ENCODE measurements at regions not wholly inside any gene's neighbourhood (a gene's known extent, or its start where the extent isn't known, plus 50 kb on each side); places are given as distances from the start of the nearest gene placed in this dataset.

GRCh38 chr18:51287818-51288508 is 90.5 kb upstream of the MEX3C start:
- H3K4me3 ChIP-seq (ENCODE audit: low read depth, low read length), result no peak overlapping the region
- no peak for DNase-seq (ENCODE audit: low read depth)
- no peak for TF ChIP-seq CTCF (IDR thresholded peaks at IDR 0.05; ENCODE audit: control insufficient read depth, extremely low read depth, insufficient read depth)

DNA sequence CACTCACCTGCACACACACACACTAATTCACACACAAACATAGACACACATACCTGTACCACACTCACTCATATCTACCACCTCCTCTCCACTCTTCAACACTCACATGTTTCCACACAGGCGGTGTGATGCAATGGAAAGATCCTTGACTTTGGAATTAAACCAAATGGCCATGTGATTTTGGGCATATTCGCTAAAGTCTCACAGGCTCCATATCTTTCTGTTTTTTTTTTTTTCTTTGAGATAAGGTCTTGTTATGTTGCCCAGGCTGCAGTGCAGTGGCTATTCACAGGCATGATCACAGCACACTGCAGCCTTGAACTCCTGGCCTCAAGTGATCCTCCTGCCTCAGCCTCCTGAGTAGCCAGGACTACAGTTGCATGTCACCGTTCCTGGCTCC is 91.1 kb upstream of the MEX3C start:
- no peak for DNase-seq (ENCODE audit: low read depth)
- no peak overlapping the region for H3K4me3 ChIP-seq (ENCODE audit: low read depth, low read length)
- no peak for TF ChIP-seq CTCF (IDR thresholded peaks at IDR 0.05; ENCODE audit: control insufficient read depth, extremely low read depth, insufficient read depth)

DNA sequence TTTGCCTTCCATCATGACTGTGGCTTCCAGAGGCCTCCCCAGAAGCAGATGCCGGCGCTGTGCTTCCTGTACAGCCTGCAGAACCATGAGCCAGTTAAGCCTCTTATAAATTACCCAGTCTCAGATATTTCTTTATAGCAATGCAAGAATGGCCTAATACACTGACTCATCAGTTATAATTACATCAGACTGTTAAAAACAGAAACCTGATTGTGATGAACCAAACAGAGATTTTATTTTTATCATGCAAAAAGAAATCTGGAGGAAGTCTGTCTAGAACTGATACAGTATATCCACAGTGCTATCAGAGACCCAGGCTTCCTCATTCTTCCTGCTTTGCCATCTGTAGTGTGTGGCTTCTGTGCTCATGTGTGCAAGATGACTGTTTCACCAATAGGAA is 93.4 kb upstream of the MEX3C start:
- no peak for TF ChIP-seq CTCF (IDR thresholded peaks at IDR 0.05; ENCODE audit: control insufficient read depth, extremely low read depth, insufficient read depth)
- no peak overlapping the region for H3K4me3 ChIP-seq (ENCODE audit: low read depth, low read length)
- DNase-seq (ENCODE audit: low read depth), result no peak

DNA sequence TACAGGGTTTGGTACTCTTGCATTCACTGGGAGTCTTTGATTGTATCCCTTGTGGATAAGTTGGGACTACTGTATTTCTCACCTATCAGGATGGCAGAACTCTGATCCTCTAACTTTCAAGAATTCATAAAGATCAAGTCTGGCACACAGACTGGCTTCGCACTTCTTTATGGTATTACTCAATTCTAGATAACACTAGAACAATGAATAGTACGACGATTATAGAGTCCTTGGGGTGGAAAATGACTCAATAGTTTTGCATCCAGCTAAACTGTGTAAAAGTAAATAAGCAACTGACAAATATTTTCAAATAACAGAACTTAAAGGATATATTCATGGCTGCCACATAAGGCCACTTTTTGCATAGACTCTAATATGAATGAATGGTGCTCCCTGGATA is 103.4 kb upstream of the MEX3C start:
- no peak overlapping the region for H3K4me3 ChIP-seq (ENCODE audit: low read depth, low read length)
- DNase-seq (ENCODE audit: low read depth), result no peak
- no peak for TF ChIP-seq CTCF (IDR thresholded peaks at IDR 0.05; ENCODE audit: control insufficient read depth, extremely low read depth, insufficient read depth)

DNA sequence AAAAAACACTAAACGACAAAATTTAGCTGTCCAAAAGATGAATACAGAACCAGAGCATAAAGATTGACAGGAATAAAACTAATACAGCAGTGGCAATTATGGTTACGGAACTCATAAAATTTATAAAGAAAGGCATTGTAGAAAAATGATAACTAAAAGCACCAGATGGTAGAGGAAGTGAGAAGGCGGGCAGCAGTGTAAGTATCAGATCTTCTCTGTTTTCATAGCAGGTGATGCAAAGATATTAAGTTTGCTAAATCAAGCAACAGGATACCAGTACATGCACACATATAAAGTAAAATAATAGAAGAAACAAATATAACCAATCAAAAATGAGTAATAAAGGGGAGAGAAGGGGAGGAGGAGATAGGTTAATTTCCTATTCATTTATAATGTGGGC is 103.9 kb upstream of the MEX3C start:
- H3K4me3 ChIP-seq (ENCODE audit: low read depth, low read length), result no peak overlapping the region
- TF ChIP-seq CTCF (IDR thresholded peaks at IDR 0.05; ENCODE audit: control insufficient read depth, extremely low read depth, insufficient read depth), result no peak

DNA sequence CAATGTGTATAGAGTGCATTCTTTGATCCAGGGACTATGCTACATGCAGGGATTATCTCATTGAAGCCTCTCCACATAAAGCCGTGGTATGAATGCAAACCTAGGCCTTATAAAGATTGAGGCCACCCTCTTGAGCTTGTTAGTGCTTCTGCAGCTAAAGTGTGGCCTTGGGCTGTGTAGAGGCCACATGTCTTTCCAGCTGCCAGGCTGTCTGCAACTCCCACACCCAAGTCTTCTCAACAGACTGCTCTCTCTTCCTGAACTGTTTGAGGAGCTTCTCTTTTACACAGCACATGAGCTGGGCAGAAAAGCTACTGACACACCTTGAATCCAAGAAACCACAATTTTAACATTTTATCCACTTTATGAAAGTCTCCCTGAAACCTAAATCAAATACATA is 119.2 kb upstream of the MEX3C start:
- H3K4me3 ChIP-seq (ENCODE audit: low read depth, low read length), result no peak overlapping the region
- no peak for DNase-seq (ENCODE audit: low read depth)
- no peak for TF ChIP-seq CTCF (IDR thresholded peaks at IDR 0.05; ENCODE audit: control insufficient read depth, extremely low read depth, insufficient read depth)

More for the DNA sequence above, 103.9 kb upstream of the MEX3C start:
- no peak for DNase-seq (ENCODE audit: low read depth)

- no peak for DNase-seq (ENCODE audit: low read depth)
Observed at GRCh38 chr18:51321696-51322095, 124.2 kb upstream of the MEX3C start.

More at GRCh38 chr18:51321696-51322095, 124.2 kb upstream of the MEX3C start:
- TF ChIP-seq CTCF (IDR thresholded peaks at IDR 0.05; ENCODE audit: control insufficient read depth, extremely low read depth, insufficient read depth), result no peak
- no peak overlapping the region for H3K4me3 ChIP-seq (ENCODE audit: low read depth, low read length)

Data from LNCaP clone FGC (cell line).